ENCODE measurements at regions not wholly inside any gene's neighbourhood (a gene's known extent, or its start where the extent isn't known, plus 50 kb on each side); places are given as distances from the start of the nearest gene placed in this dataset.

DNA sequence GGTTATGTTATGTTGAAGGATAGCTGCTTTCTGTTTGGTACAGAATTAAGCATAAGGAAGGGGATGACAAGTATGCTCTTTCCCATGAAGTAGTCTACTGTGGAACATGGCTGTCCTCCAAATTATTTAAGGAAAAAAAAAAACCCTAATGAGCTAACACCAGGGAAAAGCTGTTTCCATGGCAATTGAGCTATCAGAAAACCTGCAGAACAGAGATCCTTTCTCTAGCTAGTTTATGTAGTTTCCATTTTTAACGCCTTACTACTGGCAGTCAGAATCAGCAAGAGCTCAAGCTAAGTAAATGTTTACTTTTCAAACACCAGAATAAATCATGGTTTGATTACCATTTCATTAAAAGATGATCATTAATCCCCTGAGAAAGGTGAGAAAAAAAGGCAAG, 287.4 kb upstream of the TARS1 start:
- H3K4me3 ChIP-seq (ENCODE audit: low read depth, low read length), result no peak overlapping the region
- TF ChIP-seq, protein P1, sequence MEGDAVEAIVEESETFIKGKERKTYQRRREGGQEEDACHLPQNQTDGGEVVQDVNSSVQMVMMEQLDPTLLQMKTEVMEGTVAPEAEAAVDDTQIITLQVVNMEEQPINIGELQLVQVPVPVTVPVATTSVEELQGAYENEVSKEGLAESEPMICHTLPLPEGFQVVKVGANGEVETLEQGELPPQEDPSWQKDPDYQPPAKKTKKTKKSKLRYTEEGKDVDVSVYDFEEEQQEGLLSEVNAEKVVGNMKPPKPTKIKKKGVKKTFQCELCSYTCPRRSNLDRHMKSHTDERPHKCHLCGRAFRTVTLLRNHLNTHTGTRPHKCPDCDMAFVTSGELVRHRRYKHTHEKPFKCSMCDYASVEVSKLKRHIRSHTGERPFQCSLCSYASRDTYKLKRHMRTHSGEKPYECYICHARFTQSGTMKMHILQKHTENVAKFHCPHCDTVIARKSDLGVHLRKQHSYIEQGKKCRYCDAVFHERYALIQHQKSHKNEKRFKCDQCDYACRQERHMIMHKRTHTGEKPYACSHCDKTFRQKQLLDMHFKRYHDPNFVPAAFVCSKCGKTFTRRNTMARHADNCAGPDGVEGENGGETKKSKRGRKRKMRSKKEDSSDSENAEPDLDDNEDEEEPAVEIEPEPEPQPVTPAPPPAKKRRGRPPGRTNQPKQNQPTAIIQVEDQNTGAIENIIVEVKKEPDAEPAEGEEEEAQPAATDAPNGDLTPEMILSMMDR (IDR thresholded peaks at IDR 0.05; ENCODE audit: low read depth, low read length, missing control alignments), result no peak
- in situ Hi-C loops (cut with HindIII; ENCODE audit: low sequenced_read_pairs), result no loop called here
- DNase-seq (ENCODE audit: low read depth), result no peak

DNA sequence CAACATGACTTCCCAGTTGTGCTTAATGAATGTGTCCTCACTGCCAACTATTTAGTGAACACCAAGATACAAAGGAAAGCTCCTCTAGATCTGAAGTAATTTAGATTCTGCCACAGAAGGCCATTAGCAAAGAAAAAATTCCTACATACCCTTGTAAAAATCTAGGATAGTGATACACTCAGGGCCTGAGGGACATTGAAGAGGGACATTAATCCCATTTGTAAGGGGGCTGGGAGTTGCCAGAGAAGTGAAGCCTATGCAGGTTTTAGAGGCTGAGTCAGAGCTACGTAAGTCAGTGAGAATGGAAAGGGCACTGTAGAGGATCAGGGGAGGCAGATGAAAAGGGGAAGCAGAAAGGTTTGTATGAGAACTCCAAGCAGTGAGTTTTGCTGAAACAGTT, 286.9 kb upstream of the TARS1 start:
- TF ChIP-seq, protein P1 (IDR thresholded peaks at IDR 0.05; ENCODE audit: low read depth, low read length, missing control alignments), result no peak
- no peak for DNase-seq (ENCODE audit: low read depth)

DNA sequence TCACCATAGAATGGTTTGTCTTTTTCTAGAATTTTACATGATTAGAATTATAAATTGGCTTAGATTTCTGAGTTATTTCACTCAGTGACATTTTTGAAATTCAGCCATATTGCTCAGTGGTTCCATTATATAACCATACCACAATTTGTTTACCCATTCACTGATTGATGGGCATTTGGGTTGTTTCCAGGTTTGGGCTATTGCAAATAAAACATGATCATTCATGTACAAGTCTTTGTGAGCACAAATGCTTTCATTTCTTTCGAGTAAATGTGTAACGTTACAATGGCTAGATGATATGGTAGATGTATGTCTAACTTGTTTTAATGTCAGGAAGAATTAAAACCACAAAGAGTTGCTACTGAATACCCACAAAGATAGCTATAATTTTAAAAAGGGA, 279.9 kb upstream of the TARS1 start:
- TF ChIP-seq, protein P1 (IDR thresholded peaks at IDR 0.05; ENCODE audit: low read depth, low read length, missing control alignments), result no peak
- DNase-seq (ENCODE audit: low read depth), result no peak
- H3K4me3 ChIP-seq (ENCODE audit: low read depth, low read length), result no peak overlapping the region
- in situ Hi-C loops (cut with HindIII; ENCODE audit: low sequenced_read_pairs), result no loop called here

More for the DNA sequence above, 286.9 kb upstream of the TARS1 start:
- H3K4me3 ChIP-seq (ENCODE audit: low read depth, low read length), result no peak overlapping the region
- in situ Hi-C loops (cut with HindIII; ENCODE audit: low sequenced_read_pairs), result no loop called here

GRCh38 chr5:33161421-33161820, 279.3 kb upstream of the TARS1 start:
- no peak for DNase-seq (ENCODE audit: low read depth)
- TF ChIP-seq, protein P1 (IDR thresholded peaks at IDR 0.05; ENCODE audit: low read depth, low read length, missing control alignments), result no peak
- H3K4me3 ChIP-seq (ENCODE audit: low read depth, low read length), result no peak overlapping the region
- in situ Hi-C loops (cut with HindIII; ENCODE audit: low sequenced_read_pairs), result no loop called here

DNA sequence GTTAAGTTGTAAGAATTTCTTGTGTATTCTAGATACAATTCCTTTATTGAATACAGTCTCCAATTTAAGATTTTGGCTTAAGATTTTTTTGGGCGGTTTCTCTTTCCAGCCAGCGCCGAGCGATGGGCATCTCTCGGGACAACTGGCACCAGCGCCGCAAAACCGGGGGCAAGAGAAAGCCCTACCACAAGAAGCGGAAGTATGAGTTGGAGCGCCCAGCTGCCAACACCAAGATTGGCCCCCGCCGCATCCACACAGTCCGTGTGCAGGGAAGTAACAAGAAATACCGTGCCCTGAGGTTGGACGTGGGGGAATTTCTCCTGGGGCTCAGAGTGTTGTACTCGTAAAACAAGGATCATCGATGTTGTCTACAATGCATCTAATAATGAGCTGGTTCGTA, 278.7 kb upstream of the TARS1 start:
- DNase-seq (ENCODE audit: low read depth), result no peak
- TF ChIP-seq, protein P1 (IDR thresholded peaks at IDR 0.05; ENCODE audit: low read depth, low read length, missing control alignments), result no peak
- in situ Hi-C loops (cut with HindIII; ENCODE audit: low sequenced_read_pairs), result no loop called here
- no peak overlapping the region for H3K4me3 ChIP-seq (ENCODE audit: low read depth, low read length)

DNA sequence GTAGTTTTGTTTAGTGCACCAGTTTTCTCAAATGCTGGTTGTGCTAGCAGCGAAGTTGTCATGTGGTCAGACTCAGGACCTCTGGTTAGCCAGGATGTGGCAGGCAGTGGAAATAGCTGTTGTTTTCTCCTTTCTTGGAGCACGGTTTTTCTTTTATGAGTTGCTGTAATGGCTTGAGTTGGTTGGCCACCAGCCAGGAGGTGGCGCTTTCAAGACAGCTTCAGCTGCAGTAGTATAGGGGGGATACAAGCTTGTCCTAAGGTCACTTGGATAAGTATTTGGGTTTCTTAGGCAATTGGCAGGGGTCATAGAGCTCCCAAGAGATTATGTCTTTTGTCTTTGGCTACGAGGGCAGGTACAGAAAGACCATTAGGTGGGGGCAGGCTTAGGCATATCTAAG, 274.2 kb upstream of the TARS1 start:
- DNase-seq (ENCODE audit: low read depth), result no peak
- TF ChIP-seq, protein P1 (IDR thresholded peaks at IDR 0.05; ENCODE audit: low read depth, low read length, missing control alignments), result no peak
- in situ Hi-C loops (cut with HindIII; ENCODE audit: low sequenced_read_pairs), result no loop called here
- no peak overlapping the region for H3K4me3 ChIP-seq (ENCODE audit: low read depth, low read length)

DNA sequence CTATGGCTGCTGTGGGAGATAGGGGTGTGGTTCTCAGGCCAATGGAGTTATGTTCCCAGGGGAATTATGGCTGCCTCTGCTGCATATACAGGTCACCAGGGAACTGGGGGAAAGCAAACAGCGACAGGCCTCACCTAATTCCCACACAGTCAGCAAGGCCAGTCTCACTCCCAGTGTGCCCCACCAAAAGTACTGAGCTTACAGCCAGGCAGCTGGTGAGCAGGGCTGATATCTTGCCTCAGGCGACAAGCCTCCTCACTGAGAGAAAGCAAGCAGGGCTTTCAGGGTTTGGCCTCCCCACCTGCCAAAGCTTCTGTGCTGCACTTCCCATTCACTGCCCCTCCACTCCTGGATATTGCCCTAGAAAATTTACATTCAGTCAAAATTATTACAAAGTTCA, 273.8 kb upstream of the TARS1 start:
- DNase-seq (ENCODE audit: low read depth), result no peak
- in situ Hi-C loops (cut with HindIII; ENCODE audit: low sequenced_read_pairs), result no loop called here
- no peak overlapping the region for H3K4me3 ChIP-seq (ENCODE audit: low read depth, low read length)
- TF ChIP-seq, protein P1 (IDR thresholded peaks at IDR 0.05; ENCODE audit: low read depth, low read length, missing control alignments), result no peak

All from astrocyte of the cerebellum (primary cell).